Activated CD4-positive, alpha-beta T cell treated with anti-CD3 and anti-CD28 coated beads for 48 hours (primary cell): ENCODE measurements at regions not wholly inside any gene's neighbourhood (a gene's known extent, or its start where the extent isn't known, plus 50 kb on each side); places are given as distances from the start of the nearest gene placed in this dataset.
"Not testable (repeated sequence)": the region's sequence is repeated elsewhere in the genome, so short reads cannot be mapped to it uniquely, and the experiment has no call there.

Experiments
- DNase-seq: peaks from one replicate; pipeline ENCODE4 v3.0.0-alpha.2; 2020

DNA sequence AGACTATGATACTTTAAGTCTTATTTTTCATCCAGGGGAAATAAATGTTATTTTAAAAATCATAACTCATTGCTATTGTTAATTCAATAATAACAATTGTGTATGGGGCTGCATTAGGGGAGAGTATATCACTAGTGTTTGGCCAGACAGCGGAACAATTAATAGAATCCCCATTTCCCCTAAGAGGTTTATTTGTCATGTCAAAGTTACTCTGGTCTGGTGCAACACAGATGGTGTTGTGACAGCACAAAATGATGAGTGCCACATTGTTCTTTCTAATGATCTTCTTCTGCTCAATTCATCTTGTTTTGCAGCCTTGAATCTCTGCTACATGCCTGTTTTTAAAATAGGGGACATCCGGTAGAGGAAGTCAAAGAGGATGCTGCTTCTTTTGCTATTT is 351.6 kb downstream of the NSUN3 start:
- no peak for DNase-seq

DNA sequence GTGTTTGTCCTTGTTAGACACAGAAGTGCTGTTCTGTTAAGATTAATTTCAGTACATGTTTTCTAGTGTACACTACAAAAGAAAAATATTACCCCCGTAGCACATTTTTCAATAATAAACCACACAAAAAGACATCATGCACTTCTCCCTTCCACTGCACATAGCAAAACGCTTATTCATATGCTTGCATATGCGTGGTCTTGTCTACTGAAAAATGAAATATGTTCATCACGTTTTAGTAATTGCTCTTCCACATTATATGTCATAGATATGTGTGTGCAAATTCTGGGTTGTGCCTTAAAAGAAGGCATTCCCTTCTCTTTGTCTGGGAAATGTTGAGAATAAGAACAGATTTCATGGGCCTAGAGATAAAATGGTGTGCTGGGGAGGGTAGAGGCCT is 353.9 kb downstream of the NSUN3 start:
- DNase-seq, result no peak

DNA sequence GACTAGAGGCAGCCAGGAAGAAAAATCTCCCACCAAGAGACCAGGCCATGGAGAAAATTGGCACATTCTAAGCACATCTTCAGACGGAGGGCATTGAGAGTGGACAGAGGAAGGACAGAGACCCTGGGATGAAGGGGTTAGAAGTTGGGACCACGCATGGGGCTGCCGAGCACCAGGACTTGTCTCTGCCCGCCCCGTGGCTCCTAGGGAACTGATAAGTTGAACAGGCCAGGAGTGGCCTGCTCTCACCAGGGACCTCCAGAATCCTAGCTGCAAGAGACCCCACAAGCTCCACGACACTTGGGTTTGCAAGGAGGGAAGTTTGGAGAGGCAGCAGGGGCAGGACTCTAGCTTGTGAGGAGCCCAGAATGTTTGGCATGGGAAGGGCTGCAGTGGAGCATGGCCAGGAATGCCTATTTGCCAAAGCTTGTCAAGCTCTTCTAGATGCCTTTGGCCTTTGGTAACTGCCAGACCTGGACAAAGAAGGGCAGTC is 355.1 kb downstream of the NSUN3 start:
- DNase-seq, result no peak

DNA sequence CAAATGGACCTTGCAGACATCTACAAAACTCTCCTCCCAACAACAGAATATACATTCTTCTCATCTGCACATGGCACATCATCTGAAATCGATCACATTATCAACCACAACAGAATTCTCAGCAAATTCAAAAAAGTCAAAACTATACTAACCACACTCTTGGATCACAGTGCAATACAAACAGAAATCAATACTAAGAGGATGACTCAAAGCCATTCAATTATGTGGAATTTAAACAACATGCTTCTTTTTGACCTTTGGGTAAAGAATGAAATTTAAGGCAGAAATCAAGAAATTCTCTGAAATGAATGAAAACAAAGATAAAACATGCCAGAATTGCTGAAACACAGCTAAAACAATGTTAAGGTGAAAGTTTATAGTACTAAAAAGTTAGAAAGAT is 358.1 kb downstream of the NSUN3 start:
- no peak for DNase-seq

DNA sequence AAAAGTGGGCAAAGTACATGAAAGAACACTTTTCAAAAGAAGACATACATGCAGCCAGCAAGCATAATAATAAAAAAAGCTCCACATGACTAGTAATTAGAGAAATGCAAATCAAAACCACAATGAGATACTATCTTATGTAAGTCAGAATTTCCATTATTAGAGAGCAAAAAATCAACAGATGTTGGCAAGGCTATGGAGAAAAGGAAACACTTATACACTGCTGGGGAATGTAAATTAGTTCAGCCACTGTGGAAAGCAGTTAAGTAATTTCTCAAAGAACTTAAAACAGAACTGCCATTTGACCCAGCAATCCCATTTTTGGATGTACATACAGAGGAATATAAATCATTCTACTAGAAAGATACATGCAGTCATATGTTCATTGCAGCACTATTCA is 360.7 kb downstream of the NSUN3 start:
- no peak for DNase-seq

DNA sequence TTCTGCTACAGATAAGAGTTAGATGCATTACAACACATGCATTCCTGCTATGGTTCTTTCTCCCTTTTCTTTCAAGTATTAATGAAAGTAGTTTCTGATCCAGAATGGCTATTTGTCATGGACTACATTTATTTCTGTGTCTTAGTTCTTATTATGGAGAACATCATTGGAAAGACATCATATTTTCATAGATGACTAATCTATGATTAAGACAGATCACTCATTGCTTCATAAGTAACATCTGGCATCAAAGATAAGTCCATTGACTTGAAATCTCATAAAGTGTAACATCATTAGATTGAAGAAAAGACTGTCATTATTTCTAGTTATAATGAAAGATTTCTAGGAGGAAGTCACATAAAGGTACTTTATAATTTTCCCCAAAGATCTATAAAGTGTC is 366.7 kb downstream of the NSUN3 start:
- DNase-seq, result no peak

DNA sequence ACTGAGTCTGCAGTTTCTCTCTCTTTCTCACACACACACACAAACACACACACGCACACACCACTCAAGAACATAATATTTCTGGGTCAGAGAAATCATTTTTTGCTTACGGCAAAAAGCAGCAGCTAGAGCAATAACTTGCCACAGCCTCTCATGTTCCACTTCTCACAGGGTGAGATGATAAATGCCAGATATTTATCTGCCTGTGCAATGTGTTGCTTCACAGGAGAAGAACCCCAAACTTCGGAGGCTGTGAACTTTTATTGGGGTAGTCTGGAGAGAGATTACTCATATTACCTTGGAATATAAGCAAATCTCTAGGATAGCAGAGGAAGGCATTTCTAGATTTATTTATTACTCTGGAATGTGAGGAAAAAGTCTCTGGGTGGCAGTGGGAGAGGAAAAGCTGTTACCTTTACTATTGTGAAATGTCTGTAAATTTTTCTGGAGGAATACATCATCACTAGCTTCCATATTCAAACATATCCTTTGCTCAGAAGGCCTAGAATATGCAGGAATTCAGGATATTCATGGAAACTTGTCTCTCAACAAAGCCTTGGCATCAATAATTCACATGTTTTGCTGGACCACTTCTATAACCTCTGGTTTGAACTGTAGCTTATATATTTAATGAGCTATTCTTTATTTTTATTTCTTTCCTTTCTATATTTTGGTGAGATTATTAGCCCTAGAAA is 369.2 kb downstream of the NSUN3 start:
- DNase-seq, result no peak

DNA sequence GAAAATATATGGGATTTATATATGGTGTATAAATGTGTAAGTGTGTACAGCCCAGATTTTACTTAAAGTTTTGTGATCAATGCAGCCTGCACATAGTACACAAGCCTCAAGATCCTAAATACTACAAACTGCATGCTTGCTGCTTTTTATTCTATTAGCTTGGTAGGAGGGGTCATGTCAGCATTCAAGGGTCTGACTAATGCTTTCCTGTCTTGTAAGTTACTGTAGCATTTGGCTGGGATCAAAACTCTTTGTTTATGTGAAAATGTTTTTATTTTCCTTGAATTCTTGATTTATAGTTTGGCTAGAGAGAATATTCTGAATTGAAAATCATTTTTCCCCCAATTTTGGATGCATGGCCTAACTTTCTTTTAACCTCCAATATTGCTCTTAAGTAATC is 370.9 kb downstream of the NSUN3 start:
- no peak for DNase-seq

DNA sequence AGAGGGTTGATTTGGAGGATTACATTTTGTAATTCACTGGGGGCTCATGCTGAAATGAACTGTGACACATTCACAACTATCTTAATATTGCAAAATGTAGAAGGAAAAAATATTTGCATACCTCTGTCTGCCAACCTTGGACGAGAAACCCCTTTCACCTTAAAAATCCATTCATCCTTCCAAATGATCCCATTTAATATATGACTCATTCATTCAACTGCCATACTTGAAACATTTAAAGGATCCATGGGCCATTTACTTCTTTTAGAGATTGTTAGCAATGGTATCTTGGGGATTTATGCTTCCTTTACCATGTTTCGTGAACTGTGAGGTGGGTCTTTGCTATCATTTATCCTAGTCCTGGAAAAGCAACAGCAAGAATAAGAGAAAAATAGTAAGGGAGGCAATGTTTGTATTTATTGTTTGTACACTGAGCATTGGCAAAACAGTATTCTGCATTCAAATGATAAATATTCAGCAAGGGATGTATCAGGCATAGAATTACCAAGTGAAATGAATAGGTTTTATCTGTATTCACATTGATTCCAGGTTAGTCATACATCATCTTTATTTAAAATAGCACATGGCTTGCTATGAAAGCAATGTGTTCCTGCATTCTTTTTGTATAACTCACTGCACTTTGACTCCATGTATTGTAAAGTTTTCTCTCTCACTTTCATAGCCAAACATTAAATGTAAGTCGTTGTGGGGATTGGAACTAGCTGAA is 378.1 kb downstream of the NSUN3 start:
- DNase-seq, result no peak

DNA sequence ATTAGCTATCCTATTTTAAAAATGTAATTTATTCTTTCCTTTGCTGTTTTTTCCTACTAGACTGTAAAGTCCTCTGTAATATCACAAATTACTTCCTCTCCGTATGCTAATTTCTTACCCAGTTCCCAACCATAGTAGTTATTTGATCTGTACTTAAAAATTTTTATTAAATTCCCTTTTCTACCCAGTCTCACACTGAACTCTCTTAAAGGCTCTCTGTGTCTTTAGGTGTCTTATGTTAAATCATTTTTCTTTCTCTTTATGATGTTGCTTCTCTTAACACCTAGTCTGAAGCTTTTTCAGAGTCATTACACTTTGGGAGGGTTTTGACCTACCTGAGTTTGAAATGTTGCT is 378.6 kb downstream of the NSUN3 start:
- no peak for DNase-seq

DNA sequence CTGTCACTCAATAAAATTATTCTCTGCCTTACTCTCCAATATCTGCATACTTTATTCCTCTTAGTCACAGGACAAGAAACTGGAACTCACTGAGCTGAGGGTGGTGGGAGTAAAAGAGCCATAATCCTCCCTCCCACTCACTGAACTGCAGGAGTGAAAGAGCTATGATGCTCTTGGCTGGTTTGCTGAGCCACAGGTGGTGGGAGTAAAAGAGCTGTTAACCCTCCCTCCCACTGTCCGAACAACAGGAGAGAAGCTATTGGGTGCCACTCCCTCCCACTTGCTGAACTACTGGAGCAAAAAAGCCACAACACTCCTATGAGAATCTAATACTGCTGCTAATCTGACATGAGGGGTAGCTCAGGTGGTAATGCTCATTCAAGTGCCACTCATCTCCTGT is 391.0 kb downstream of the NSUN3 start:
- DNase-seq, result no peak

DNA sequence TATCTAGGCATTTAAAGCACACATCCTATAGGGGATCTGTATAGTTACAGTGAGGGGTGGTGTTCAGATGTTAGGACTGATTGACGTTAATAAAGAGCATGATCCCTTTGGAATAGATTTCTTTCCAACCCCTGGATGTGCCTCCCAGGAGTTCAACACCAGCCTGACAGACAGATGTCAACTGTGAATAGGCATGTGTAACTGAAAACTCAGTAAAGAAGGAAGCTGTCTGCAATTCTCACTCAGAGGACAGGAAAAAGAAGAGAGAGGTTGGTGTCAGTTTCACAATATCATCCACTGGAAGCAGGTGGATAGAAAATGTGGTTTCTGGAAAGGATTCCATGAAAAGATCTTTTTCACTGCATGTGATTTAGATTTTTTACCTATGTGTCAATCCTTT is 396.3 kb downstream of the NSUN3 start:
- no peak for DNase-seq

DNA sequence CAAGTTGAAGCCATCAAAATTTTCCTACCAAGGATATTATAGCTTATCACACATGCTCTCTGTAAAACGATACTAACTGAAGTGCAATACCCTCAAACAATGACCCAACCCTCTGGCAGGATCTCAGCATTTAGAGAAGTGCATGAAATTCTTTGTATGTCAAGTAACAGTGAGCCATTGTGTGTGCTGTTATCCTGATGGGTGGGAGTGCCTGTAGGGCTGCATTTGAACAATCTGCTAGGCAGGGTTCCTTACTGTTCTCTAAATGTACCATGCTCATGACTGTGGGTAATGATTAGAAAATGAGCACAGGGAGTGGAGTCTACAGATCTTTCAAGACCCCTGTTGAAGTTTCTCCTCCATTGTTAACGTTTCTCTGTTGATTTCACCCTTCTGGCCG is 398.1 kb downstream of the NSUN3 start:
- no peak for DNase-seq

DNA sequence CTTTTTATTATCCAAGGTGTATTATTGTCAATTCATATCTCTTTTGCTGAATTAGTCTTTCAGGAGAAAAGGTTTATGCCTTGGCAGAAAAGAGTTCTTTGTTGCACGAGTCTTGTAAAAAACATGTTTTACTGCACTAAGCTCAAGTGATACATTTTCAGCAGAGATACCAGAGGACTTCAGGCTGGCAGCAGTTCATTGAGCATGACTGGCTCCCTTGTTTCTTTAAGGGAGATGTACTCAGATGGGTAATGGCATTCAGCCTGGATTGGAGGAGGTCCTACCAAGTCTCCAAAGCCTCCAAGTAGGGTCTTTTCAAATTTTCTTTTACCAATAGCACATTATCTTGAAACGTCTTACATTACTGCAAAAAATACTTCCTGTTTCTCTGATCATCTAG is 400.1 kb downstream of the NSUN3 start:
- DNase-seq, result no peak

DNA sequence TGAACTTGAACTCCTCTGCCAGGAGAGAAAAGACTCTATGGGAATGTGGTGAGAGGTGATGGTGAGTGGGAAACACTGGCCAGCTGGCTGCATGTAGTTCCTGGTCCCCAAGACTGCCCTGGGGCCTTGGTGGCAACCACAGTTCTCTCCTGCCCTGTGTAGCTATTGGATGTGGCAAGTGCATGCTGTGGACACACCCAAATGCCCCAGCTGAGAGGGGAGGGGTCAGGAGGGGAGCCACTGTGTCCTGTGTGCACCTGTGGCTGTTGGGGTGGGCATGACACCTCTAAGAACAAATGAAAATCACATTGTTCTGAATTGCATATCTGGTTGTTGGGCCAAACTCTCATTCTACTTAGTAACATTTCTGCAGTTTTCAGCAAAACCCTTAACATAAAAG is 409.6 kb downstream of the NSUN3 start:
- no peak for DNase-seq

DNA sequence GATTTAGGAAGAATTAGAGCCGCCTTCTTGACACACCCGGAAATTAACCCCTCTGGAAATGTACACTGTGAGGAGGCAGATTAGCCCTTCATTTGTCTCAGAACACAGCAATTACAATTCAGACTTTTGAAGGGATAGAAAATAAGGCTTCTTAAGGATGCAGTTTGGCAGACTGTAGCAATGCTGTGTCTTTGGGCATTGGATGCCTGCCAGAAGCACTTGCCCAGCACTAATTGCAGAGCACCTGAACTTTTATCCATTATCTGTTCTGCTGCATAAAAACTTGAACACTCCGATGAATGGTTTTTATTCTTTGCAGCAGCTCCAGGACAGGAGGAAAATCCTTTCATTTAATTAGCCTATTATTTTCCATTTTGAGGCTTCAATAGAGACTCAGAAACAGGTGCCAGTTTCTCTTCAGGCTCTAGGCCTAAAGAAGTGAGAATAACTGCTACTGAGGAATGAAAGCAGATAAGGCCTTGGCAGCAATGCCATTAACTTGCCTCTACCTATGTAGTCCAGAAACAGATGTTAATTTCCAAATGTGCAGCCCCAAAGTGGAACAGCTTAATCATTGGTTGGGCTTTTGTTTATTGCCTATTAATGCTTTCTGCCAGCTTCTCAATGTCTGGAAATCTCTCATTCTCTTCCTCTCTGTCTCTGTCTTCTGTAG is 418.5 kb downstream of the NSUN3 start:
- DNase-seq, result no peak

DNA sequence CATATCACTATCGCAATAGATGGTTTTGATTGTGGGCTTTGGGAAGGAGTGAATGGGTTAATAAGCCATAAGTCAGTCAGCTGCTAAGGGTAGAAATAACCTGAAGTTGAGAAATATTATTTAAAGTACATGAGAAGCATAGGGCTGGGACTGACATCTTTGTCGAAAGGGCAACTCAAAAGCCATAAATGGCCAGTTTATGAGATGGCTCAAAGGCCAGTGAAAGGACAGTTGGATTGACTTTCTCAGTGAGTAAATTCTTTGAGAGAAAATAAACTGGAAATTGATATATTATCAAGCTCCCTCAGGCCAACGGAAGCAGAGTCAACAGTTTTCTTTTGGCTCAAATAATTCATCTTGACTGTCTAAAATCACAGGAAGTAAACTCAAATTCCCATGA is 419.8 kb downstream of the NSUN3 start:
- no peak for DNase-seq

DNA sequence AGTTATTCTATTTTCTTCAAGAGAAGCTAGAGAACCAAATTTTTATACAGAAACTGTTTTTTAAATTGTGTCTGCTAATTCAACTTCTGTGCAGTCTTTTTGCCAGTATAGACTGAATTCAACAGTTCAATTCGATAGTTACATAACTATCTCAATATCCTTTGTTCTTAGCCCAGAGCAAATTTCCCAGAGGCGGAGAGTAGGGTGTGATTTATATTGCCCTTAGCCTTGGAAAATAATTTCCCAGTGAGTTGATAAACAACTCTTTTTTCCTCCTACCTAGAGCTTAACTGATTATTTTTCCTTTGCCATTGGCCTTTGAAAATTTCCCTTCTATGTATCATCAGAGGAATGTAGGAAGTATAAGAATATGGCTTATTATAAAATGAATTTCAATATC is 420.5 kb downstream of the NSUN3 start:
- DNase-seq, result no peak

DNA sequence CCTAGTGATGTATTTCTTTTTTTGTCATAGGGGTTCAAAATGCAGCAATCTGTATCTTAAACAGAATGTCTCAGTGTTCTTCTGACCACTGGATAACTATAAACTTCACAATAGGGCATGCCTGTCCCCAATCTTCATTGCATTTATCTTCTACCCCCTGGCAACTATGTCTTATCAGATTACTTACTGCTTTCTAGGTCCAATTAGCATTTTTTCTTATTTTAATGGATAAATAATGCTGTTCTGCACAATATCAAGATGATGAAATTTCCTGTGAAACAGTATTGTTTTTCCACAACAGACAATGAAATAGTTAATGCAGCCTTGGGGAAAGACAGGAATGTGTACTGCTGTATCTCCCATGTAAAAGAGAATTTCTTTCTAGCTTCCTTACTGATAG is 432.1 kb downstream of the NSUN3 start:
- DNase-seq, result no peak

DNA sequence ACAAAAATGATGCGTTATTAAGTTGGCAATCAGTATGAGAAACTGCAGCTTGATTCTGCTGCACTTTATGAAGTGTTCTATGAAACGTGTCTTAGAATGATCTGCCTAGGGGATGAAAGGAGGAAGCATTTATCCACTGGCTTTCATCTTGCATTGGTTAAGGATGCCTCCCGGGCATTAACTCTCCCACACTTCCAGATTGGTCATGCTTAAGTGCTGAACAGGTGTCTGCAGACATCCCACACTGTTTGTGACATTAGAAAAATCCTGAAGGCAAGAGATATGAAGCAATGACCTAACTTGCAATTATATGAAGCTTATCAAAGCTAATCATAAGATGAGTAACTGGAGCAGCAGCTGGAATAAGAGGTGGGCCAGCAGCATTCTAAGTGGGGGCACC is 437.3 kb downstream of the NSUN3 start:
- DNase-seq, result no peak

DNA sequence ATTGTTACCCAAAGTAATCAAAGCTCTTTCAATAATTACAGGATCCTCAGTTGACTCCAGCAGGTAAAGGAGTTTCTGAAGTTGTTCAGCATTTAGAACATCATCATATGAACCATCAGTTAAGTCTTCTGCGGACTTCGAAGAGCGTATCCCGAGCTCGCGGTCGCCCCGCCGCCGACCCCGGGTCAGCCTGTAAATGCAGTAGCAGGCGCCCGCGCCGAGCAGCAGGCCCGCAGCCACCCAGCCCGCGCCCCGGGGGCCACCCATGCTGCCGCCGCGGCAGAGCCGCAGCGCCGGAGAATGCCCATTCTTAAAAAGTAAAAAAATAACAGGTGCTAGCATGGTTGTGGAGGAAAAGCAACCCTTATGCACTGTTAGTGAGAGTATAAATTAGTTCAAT is 444.5 kb downstream of the NSUN3 start:
- DNase-seq, result not testable (repeated sequence)

DNA sequence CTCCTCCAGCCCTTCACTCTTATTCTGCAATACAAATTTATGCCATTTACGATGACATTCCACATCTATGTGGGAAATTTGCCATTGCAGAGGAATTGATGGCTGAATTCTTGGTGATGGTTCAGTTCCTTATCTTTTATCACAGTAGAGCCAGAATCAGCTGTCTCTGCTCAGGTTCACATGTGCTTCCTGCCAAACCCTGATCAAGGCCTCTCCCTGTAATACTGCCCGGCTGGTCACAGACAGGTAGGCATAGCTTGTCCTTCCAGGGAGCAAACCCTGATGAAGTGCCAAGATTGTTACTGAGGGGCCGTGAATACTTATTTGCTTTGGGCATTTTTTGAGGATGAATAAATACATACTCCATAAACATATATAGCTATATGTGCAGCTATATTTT is 450.0 kb downstream of the NSUN3 start:
- DNase-seq, result no peak

DNA sequence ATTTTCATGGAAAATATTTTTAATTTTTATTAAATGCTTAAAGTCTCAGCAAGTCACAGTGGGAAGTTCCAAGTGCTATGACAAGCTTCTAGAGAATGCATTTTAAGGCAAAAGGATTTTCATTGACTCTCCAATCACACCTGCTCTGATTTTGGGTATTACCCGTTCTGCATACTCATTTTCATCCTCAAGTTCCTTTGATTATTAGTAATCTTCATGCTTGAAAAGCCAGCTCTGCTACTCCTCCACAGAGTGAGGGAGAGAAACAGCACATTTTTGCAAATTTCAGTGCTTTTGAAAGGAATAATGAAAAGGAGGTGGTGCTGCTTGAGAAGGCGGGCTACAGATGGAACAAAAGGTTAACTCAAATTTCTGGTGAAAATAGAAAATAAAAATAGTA is 450.7 kb downstream of the NSUN3 start:
- no peak for DNase-seq

DNA sequence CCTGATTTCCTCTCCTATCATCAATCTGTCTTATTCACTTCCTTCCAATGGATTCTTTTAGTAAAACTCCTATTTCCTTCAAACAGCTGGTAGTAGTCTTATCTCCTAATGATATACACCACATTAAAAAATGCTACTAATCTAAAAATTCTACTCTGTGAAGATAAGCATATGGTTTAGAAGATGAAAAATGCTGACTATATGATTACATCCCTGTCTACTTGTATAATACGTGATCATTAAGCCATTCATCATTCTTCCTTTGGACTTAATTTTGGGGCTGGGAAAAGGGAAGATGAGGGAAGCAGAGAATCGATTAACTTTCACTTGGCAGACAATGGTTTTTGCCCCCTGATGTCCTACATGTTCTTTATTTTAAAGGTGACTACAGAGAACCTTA is 453.1 kb downstream of the NSUN3 start:
- DNase-seq, result no peak
